ENCODE measurements at regions not wholly inside any gene's neighbourhood (a gene's known extent, or its start where the extent isn't known, plus 50 kb on each side); places are given as distances from the start of the nearest gene placed in this dataset.

DNA sequence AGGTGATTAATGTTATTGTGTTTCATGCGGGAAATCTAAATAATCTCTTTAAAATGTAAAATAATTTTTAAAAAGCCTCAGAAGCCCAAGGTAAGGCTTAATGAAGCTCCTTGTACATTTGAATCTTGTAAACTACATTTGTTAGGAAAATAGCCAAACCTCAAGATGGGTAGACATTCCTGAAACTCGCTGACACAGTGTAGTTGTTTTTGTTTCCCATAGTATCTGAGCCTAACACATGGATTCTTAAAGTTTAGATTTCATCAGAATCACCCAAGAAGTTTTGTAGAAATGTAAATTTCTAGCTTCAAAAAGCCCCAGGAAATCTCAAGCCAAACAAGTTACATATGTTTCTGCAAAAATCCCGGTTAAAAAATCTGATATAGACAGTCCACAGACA, 1221.1 kb upstream of the ACVR2A start:
- Histone ChIP-seq H3K4me2 (ENCODE audit: low read length, poor library complexity, severe bottlenecking) (no peak overlapping the region), H3K79me1 (replicated peaks; ENCODE audit: low read length, poor library complexity, severe bottlenecking) (no peaks in the 10 kb centered on the region)
- DNase-seq: no peak

GRCh38 chr2:146621656-146622055, 1223.2 kb upstream of the ACVR2A start:
- H3K4me3 ChIP-seq (ENCODE audit: insufficient read depth in 1 of 2, low read depth in 1 of 2, low read length in 2 of 2): no peak overlapping the region
- no peak overlapping the region for H3K9ac ChIP-seq (ENCODE audit: low read length)
- H3K23ac ChIP-seq (ENCODE audit: low read length in 2 of 2): no peak overlapping the region

More for the DNA sequence above, 1221.1 kb upstream of the ACVR2A start:
- no peaks in the 10 kb centered on the region for H3K36me3 ChIP-seq (ENCODE audit: control insufficient read depth in 1 of 2, insufficient read depth in 2 of 2, low read depth in 1 of 2, low read length in 2 of 2)
- H3K18ac ChIP-seq (ENCODE audit: low read depth in 1 of 2, low read length in 2 of 2): no peak overlapping the region
- H3K27ac ChIP-seq (ENCODE audit: low read length, poor library complexity, severe bottlenecking): peak overlapping the region; percentile 32
- H3K4ac ChIP-seq (ENCODE audit: low read depth in 1 of 2, low read length in 2 of 2): no peak overlapping the region
- H2AFZ ChIP-seq (ENCODE audit: low read depth, low read length): no peak overlapping the region
- no peaks in the 10 kb centered on the region for H3K4me1 ChIP-seq (ENCODE audit: control insufficient read depth, insufficient read depth, low read depth, low read length)
- no peak overlapping the region for H2BK12ac ChIP-seq (ENCODE audit: low read length in 2 of 2)
- no peak overlapping the region for H3K9ac ChIP-seq (ENCODE audit: low read length)
- no CpG with 5 or more reads among the region's 3 CpGs for WGBS
- H3K9me3 ChIP-seq (ENCODE audit: control insufficient read depth, low read length): no peaks in the 10 kb centered on the region
- H2BK15ac ChIP-seq (ENCODE audit: low read depth, poor library complexity, severe bottlenecking): no peak overlapping the region
- H3K4me3 ChIP-seq (ENCODE audit: insufficient read depth in 1 of 2, low read depth in 1 of 2, low read length in 2 of 2): no peak overlapping the region
- no peaks in the 10 kb centered on the region for H3K27me3 ChIP-seq (ENCODE audit: control insufficient read depth in 1 of 2, insufficient read depth in 1 of 2, low read length in 2 of 2)
- no peak overlapping the region for H2AK5ac ChIP-seq (ENCODE audit: low read length, severe bottlenecking)
- no peak overlapping the region for H4K8ac ChIP-seq (ENCODE audit: low read length)
- no peak overlapping the region for H2BK120ac ChIP-seq (ENCODE audit: low read depth, low read length)
- no peak overlapping the region for H3K14ac ChIP-seq (ENCODE audit: low read length in 2 of 2)
- no peak overlapping the region for H4K91ac ChIP-seq (ENCODE audit: low read length)
- H3K23ac ChIP-seq (ENCODE audit: low read length in 2 of 2): no peak overlapping the region
- H2BK5ac ChIP-seq (ENCODE audit: low read depth, low read length, poor library complexity, severe bottlenecking): no peak overlapping the region

DNA sequence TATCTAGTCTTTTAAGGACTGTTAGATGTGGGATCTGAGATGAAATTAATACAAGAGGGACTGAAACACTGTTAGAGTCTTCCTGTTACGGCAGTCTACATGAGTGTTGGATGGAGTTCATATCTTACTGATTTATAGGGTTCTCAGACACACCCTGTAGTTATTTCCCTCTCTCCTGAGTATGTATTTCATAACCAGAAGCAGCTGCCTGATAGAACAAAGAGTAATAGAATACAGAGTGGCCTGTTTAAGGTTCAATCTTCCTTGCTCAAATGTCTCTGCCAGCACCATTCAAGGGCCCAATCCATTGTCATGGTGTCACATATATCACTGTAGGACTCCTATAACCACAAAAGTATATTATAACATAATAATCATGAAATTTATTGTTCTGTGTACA, 1229.1 kb upstream of the ACVR2A start:
- Histone ChIP-seq H4K8ac (ENCODE audit: low read length) (no peak overlapping the region), H3K9ac (ENCODE audit: low read length) (no peak overlapping the region), H2BK12ac (ENCODE audit: low read length in 2 of 2) (no peak overlapping the region), H3K14ac (ENCODE audit: low read length in 2 of 2) (no peak overlapping the region), H3K18ac (ENCODE audit: low read depth in 1 of 2, low read length in 2 of 2) (no peak overlapping the region), H2AK5ac (ENCODE audit: low read length, severe bottlenecking) (no peak overlapping the region), H3K4ac (ENCODE audit: low read depth in 1 of 2, low read length in 2 of 2) (no peak overlapping the region), H3K79me1 (replicated peaks; ENCODE audit: low read length, poor library complexity, severe bottlenecking) (no peaks in the 10 kb centered on the region), H2AFZ (ENCODE audit: low read depth, low read length) (no peak overlapping the region), H3K27ac (ENCODE audit: low read length, poor library complexity, severe bottlenecking) (no peak overlapping the region), H3K4me3 (ENCODE audit: insufficient read depth in 1 of 2, low read depth in 1 of 2, low read length in 2 of 2) (no peak overlapping the region), H2BK5ac (ENCODE audit: low read depth, low read length, poor library complexity, severe bottlenecking) (no peak overlapping the region), H4K91ac (ENCODE audit: low read length) (no peak overlapping the region), H2BK15ac (ENCODE audit: low read depth, poor library complexity, severe bottlenecking) (no peak overlapping the region), H3K4me2 (ENCODE audit: low read length, poor library complexity, severe bottlenecking) (no peak overlapping the region), H3K27me3 (ENCODE audit: control insufficient read depth in 1 of 2, insufficient read depth in 1 of 2, low read length in 2 of 2) (no peaks in the 10 kb centered on the region), H3K4me1 (ENCODE audit: control insufficient read depth, insufficient read depth, low read depth, low read length) (no peaks in the 10 kb centered on the region), H3K36me3 (ENCODE audit: control insufficient read depth in 1 of 2, insufficient read depth in 2 of 2, low read depth in 1 of 2, low read length in 2 of 2) (no peaks in the 10 kb centered on the region), H2BK120ac (ENCODE audit: low read depth, low read length) (no peak overlapping the region), H3K23ac (ENCODE audit: low read length in 2 of 2) (no peak overlapping the region), H3K9me3 (ENCODE audit: control insufficient read depth, low read length) (peaks cover 25% of the 10 kb centered on the region)
- DNase-seq: no peak
- 67% methylated on average over 1 of the region's 1 CpG for WGBS

More at GRCh38 chr2:146621656-146622055, 1223.2 kb upstream of the ACVR2A start:
- no peaks in the 10 kb centered on the region for H3K36me3 ChIP-seq (ENCODE audit: control insufficient read depth in 1 of 2, insufficient read depth in 2 of 2, low read depth in 1 of 2, low read length in 2 of 2)
- no peak for DNase-seq
- no peaks in the 10 kb centered on the region for H3K79me1 ChIP-seq (replicated peaks; ENCODE audit: low read length, poor library complexity, severe bottlenecking)
- H4K8ac ChIP-seq (ENCODE audit: low read length): no peak overlapping the region
- H3K27ac ChIP-seq (ENCODE audit: low read length, poor library complexity, severe bottlenecking): no peak overlapping the region
- H2AK5ac ChIP-seq (ENCODE audit: low read length, severe bottlenecking): no peak overlapping the region
- H3K18ac ChIP-seq (ENCODE audit: low read depth in 1 of 2, low read length in 2 of 2): no peak overlapping the region
- no peaks in the 10 kb centered on the region for H3K9me3 ChIP-seq (ENCODE audit: control insufficient read depth, low read length)
- no peak overlapping the region for H2BK15ac ChIP-seq (ENCODE audit: low read depth, poor library complexity, severe bottlenecking)
- H3K27me3 ChIP-seq (ENCODE audit: control insufficient read depth in 1 of 2, insufficient read depth in 1 of 2, low read length in 2 of 2): no peaks in the 10 kb centered on the region
- no peak overlapping the region for H3K14ac ChIP-seq (ENCODE audit: low read length in 2 of 2)
- H4K91ac ChIP-seq (ENCODE audit: low read length): no peak overlapping the region
- no peaks in the 10 kb centered on the region for H3K4me1 ChIP-seq (ENCODE audit: control insufficient read depth, insufficient read depth, low read depth, low read length)
- no peak overlapping the region for H2BK5ac ChIP-seq (ENCODE audit: low read depth, low read length, poor library complexity, severe bottlenecking)
- H2AFZ ChIP-seq (ENCODE audit: low read depth, low read length): no peak overlapping the region
- WGBS: 100% methylated on average over 1 of the region's 1 CpG
- H3K4ac ChIP-seq (ENCODE audit: low read depth in 1 of 2, low read length in 2 of 2): no peak overlapping the region
- no peak overlapping the region for H2BK12ac ChIP-seq (ENCODE audit: low read length in 2 of 2)
- H3K4me2 ChIP-seq (ENCODE audit: low read length, poor library complexity, severe bottlenecking): no peak overlapping the region
- H2BK120ac ChIP-seq (ENCODE audit: low read depth, low read length): no peak overlapping the region

GRCh38 chr2:146608490-146608889, 1236.3 kb upstream of the ACVR2A start:
- no peak overlapping the region for H2AK5ac ChIP-seq (ENCODE audit: low read length, severe bottlenecking)
- no peak overlapping the region for H3K23ac ChIP-seq (ENCODE audit: low read length in 2 of 2)
- no peak overlapping the region for H4K8ac ChIP-seq (ENCODE audit: low read length)
- no peaks in the 10 kb centered on the region for H3K27me3 ChIP-seq (ENCODE audit: control insufficient read depth in 1 of 2, insufficient read depth in 1 of 2, low read length in 2 of 2)
- no peaks in the 10 kb centered on the region for H3K79me1 ChIP-seq (replicated peaks; ENCODE audit: low read length, poor library complexity, severe bottlenecking)
- WGBS: no CpG with 5 or more reads among the region's 1 CpG
- H3K9ac ChIP-seq (ENCODE audit: low read length): no peak overlapping the region
- no peak overlapping the region for H4K91ac ChIP-seq (ENCODE audit: low read length)
- no peak overlapping the region for H3K4me3 ChIP-seq (ENCODE audit: insufficient read depth in 1 of 2, low read depth in 1 of 2, low read length in 2 of 2)
- H2BK12ac ChIP-seq (ENCODE audit: low read length in 2 of 2): no peak overlapping the region
- no peaks in the 10 kb centered on the region for H3K36me3 ChIP-seq (ENCODE audit: control insufficient read depth in 1 of 2, insufficient read depth in 2 of 2, low read depth in 1 of 2, low read length in 2 of 2)
- H3K27ac ChIP-seq (ENCODE audit: low read length, poor library complexity, severe bottlenecking): no peak overlapping the region
- H2AFZ ChIP-seq (ENCODE audit: low read depth, low read length): no peak overlapping the region
- H3K4me2 ChIP-seq (ENCODE audit: low read length, poor library complexity, severe bottlenecking): no peak overlapping the region
- DNase-seq: no peak
- peaks cover 2% of the 10 kb centered on the region for H3K9me3 ChIP-seq (ENCODE audit: control insufficient read depth, low read length)
- H2BK120ac ChIP-seq (ENCODE audit: low read depth, low read length): no peak overlapping the region
- no peak overlapping the region for H2BK5ac ChIP-seq (ENCODE audit: low read depth, low read length, poor library complexity, severe bottlenecking)
- no peak overlapping the region for H3K4ac ChIP-seq (ENCODE audit: low read depth in 1 of 2, low read length in 2 of 2)
- H3K18ac ChIP-seq (ENCODE audit: low read depth in 1 of 2, low read length in 2 of 2): no peak overlapping the region
- H3K14ac ChIP-seq (ENCODE audit: low read length in 2 of 2): no peak overlapping the region
- no peak overlapping the region for H2BK15ac ChIP-seq (ENCODE audit: low read depth, poor library complexity, severe bottlenecking)
- no peaks in the 10 kb centered on the region for H3K4me1 ChIP-seq (ENCODE audit: control insufficient read depth, insufficient read depth, low read depth, low read length)
